ENCODE measurements at regions not wholly inside any gene's neighbourhood (a gene's known extent, or its start where the extent isn't known, plus 50 kb on each side); places are given as distances from the start of the nearest gene placed in this dataset.
"Not testable (repeated sequence)": the region's sequence is repeated elsewhere in the genome, so short reads cannot be mapped to it uniquely, and the experiment has no call there.

DNA sequence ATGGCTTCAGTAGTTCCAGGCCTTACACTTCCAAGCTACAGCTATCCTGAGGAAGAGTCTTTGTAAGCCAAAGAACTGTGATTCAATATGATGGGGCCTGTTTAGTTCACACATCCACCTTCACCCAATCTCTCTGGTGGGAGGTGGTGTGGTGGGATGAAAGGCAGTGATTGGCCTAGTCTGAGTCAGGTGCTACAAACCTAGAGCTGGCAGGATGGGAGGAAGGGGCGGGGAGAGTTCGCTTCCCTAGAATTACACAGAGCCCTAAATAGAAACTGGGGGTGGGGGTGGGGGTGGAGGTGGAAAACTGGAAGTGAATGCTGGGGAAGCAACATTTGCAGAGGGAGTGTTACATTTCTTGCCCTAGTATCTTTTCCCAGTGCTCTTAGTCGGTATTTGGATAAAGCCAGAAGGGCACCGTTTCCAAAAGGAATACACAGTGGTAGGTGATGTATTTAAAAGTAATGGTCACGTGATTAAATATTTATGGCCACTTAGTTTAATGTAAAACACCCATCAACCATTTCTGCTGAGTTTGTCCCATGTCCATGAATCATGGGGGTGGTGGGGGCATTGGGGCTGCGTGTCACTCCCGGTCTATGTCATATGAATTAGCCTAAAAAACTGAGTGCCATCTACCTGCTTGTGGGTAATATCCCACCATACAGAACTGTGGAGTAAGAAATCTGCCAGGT lies 247.6 kb upstream of the PROK2 start:
- no peak for DNase-seq

DNA sequence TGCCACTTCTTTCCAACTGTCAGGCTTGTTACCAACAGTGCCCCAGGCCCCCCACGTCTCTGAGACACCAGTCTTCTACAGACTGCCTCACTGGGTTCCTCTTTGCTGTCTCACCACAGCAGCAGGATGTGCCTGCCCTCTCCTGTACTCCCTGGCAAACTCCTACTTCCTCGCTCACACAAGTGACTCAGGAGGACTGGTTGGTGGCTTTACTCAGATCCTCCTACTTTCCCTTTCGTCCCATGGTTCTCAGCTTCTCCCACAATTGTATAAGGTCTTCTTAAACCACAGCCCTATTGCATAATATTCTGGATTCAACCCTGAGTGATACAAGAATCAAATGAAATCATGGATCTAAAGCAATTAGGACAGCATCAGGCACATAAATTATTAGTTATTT lies 246.6 kb upstream of the PROK2 start:
- no peak for DNase-seq

- not testable (repeated sequence) for DNase-seq
Observed at GRCh38 chr3:72030296-72030695, 245.3 kb upstream of the PROK2 start.

DNA sequence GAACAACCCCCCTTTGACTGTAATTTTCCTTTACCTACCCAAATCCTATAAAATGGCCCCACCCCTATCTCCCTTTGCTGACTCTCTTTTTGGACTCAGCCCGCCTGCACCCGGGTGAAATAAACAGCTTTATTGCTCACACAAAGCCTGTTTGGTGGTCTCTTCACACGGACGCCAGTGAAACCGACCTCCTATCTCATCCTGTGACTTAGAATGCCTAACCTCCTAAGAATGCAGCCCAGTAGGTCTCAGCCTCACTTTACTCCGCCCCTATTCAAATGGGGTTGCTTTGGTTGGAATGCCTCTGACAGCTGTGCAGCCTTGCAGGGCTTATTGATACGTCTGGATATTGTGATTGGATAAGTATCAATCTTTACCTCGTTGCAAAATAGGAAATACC lies 243.8 kb upstream of the PROK2 start:
- not testable (repeated sequence) for DNase-seq

DNA sequence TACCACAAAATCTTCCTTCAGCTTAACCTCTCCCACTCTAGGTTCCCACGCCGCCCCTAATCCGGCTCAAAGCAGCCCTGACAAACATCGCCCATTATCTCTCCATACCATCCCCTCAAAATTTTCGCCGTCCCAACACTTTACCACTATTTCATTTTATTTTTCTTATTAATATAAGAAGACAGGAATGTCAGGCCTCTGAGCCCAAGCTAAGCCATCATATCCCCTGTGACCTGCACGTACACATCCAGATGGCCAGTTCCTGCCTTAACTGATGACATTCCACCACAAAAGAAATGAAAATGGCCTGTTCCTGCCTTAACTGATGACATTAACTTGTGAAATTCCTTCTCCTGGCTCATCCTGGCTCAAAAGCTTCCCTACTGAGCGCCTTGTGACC lies 243.4 kb upstream of the PROK2 start:
- DNase-seq: not testable (repeated sequence)

- not testable (repeated sequence) for DNase-seq
Observed at GRCh38 chr3:72027728-72028127, 242.8 kb upstream of the PROK2 start.

DNA sequence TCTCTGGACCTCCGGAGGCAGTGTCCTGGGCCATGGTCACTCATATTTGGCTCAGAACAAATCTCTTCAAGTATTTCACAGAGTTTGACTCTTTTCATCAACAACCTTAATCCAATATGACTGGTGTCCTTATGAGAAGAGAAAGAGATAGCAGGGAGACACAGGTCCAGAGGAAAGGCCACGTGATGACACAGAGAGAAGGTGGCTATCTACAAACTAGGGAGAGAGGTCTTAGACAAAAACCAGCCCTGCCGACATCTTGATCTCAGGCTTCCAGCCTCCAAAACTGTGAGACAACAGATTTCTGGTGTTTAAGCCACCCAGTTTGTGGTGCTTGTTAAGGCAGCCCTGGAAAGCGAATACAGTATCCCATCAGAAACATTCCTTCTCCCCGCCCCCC lies 237.1 kb upstream of the PROK2 start:
- DNase-seq: no peak

GRCh38 chr3:72021531-72021930 lies 236.6 kb upstream of the PROK2 start:
- DNase-seq: no peak

GRCh38 chr3:72018343-72018984 lies 233.5 kb upstream of the PROK2 start:
- DNase-seq: no peak

DNA sequence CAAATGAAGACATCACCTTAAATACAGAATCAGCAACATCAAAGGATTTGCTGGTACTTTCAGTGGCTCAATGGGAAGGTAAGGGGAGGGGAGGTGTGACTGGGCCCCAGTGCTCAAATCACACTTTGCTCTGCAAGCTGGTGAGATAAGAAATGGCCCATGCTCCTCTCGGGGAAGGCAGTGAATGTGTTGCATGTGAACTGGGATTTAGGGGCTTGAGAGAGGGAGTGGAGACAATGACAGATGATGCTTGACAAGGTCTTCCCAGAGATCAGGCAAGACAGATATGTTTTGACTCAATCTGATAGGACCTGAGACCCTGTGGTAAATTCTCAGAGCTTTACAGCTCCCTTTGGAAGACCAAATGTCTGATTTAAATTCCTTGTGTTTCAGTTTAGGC lies 233.0 kb upstream of the PROK2 start:
- no peak for DNase-seq

- no peak for DNase-seq
Observed at GRCh38 chr3:72017311-72017710, 232.4 kb upstream of the PROK2 start.

GRCh38 chr3:72015463-72015862 lies 230.5 kb upstream of the PROK2 start:
- no peak for DNase-seq

GRCh38 chr3:72013084-72013483 lies 228.1 kb upstream of the PROK2 start:
- no peak for DNase-seq

GRCh38 chr3:72012363-72012762 lies 227.4 kb upstream of the PROK2 start:
- DNase-seq: no peak

DNA sequence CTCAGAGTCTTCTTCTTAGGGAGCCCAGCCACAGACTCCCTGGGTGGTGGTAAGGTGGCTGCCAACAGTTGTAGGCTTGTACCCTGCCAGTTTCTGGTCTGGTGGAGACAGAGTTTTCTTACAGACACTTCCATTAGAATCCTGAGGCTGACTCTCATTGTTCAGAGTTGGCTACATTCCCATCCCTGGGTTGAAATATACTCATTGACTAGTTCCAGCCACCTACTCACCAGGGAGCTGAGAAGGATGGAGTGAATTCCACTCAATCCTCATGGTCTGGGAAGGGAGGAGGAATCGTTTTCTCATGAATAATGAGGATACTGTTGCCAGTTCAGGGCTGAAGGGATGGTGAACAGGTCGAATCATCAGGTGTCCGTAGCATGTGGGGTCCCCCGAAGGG lies 226.5 kb upstream of the PROK2 start:
- no peak for DNase-seq

DNA sequence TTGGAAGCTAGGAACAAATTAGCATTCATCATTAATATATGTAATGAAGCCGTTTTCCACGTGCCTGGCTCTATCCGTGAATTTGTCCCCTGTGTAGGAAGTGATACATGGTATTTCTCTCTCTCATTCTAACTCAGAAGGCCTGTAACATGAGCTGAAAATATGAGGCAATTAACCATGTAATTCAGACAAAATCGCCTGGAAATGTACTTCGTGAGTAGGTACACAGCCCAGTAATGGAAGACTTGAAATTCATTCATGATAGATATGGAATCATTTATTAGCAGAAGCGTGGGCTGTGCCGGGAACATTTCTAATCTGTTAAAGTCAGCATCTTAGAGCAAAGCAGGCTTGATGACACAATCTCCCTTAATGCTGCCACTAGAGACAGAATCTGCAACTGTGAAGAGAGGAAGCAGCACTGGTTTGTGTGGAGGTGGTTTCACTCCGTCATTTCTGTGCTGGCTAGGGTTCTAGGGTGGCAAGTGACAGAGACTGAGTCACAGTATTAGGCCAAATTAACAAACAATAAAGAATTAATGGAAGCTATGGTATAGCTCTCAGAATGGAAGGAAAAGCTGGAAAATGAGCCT lies 225.0 kb upstream of the PROK2 start:
- peak; percentile 76 for DNase-seq

DNA sequence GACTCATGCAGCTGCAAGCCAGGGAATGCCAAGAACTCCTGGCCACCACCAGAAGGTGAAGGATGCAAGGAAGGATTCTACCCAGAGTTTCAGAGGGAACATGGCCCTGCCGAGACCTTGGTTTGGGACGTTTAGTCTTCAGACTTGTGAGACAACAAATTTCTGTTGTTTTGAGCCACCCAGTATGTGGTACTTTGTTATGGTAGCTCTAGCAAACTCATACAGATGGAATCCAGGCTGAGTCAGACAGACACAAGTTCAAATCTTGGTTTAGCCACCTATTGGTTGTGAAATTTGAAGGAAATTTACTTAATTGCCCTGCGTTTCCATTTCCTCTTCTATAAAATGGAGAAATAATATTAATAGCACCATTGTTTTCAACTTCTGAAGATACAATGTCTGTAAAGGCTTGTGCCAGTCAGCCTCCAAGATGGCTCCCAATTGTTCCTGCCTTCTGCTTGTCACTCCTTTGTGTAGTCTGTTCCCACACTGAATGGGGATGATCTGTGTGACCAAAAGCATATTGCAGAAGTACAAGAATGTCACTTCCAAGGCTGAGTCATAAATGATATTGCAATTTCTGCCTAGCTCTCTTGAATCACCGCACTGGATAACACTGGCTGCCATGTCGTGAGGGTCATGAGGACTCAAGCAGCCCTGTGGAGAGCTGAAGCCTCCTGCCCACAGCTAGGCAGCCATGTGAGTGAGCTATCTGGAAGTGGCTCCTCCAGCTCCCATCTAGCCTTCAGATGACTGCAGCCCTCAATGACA lies 223.5 kb upstream of the PROK2 start:
- DNase-seq: no peak

DNA sequence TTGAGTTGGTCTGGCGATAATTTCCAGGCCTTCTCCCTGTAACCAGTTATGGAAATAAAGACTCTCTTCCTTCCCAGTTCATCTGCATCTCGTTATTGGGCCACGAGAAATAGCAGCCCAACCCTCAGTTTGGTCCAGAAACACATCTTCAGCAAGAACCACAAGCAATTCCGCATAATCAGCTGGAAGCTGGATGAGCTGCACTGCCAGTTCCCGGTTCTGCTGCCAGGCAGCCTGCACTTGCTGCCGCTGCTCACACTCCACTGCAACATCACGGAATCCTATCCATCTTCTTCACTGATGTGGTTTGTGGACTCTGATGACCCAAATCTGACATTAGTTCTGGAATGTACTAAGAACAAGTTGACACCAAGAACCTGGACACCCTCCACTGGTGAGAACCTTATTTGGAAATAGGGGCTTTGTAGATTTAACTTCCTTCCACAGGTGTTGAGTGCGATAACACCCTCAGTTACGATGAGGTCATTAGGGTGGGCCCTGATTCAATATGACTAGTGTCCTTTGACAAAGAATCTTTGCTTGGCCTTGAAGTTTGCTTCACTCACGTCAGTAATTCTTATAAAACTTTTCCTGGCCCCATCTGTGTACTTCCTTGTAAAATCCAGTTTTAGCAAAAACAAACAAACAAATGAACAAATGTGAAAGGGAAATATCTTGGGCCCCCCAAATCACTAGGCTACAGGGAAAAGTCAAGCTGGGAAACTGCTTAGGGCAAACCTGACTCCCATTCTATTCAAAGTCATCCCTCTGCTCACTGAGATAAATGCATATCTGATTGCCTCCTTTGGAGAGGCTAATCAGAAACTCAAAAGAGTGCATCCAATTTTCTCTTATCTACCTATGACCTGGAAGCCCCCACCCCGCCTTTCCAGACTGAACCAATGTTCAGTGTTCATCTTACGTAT lies 221.9 kb upstream of the PROK2 start:
- DNase-seq: no peak

GRCh38 chr3:72004749-72005292 lies 219.9 kb upstream of the PROK2 start:
- peak; percentile 51 for DNase-seq

DNA sequence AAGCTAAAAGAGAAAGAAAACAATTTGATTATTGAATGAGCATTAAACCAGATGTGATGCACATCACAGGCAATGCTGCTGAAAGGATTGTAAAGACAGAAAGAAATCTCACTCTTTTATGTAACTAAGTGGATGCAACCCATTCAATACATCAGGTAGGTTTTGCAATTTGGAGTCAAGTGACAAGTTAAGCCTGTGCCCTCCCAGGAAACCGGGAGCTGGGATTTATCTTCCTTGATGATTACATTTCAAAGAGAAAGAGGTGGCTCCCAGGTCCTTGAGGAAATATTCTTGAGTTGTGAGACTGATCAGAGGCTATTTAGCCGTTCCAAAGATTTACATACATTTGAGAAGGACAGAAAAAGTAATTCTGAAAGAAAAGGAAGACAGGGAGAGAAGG lies 219.0 kb upstream of the PROK2 start:
- no peak for DNase-seq

- DNase-seq: no peak
Observed at GRCh38 chr3:72001758-72002157, 216.8 kb upstream of the PROK2 start.

DNA sequence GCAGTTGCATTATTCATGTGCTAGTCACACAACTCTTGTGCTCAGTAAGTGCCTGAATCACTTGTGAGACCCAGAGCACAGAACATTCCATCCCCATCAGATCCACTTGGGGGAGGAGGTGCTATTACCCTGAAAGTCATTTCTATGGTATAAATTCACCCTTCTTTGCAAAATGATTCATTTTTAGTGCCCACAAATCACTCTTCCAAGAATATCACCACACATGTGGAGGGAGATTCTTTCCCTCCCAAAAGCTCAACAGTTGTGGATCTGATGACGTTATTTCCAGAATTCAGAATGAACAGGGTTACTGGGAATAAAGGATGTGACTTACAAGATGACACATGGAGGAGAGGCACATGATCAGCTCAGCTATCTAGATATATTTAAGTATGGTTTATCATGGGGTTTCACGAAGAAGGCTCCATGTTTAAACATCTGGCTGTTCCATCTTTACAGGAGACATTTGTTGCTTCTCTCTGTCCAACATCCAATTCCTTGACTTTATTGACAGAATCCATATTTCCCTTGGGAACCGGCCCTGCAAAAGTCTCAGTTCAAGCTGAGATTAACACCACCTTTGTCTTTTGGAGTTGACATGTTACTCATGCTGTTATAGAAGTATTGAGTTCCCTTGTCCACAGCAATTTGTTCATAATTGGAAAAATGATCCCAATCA lies 214.2 kb upstream of the PROK2 start:
- peak; percentile 84 for DNase-seq
